ENCODE measurements at regions not wholly inside any gene's neighbourhood (a gene's known extent, or its start where the extent isn't known, plus 50 kb on each side); places are given as distances from the start of the nearest gene placed in this dataset.
"Not testable (repeated sequence)": the region's sequence is repeated elsewhere in the genome, so short reads cannot be mapped to it uniquely, and the experiment has no call there.

GRCh38 chr6:26749759-26750126, 90.2 kb upstream of the ZNF322 start:
- not testable (repeated sequence) for TF ChIP-seq CTCF, POLR2A (IDR thresholded peaks at IDR 0.05)

Measured in uterus (tissue), 2 donors.